HepG2 (cell line): ENCODE measurements at regions not wholly inside any gene's neighbourhood (a gene's known extent, or its start where the extent isn't known, plus 50 kb on each side); places are given as distances from the start of the nearest gene placed in this dataset.

Experiments used
- ATAC-seq: fragments of 200-7000 bp; cut with Tn5 transposase; 3 replicates; pipeline ENCODE4 v1.9.1; 2020; ENCODE audit warnings: mild to moderate bottlenecking, moderate library complexity
- BruUV-seq: library from RNA; stranded (reverse); fragments of 400-500 nt; replicated peaks from 2 replicates; lab custom pipeline; 2021; lab: Mats Ljungman, UMichigan
- CTCF ChIA-PET: fragments of 300-600 bp; formaldehyde crosslinking; extraction: SDS; loops from one replicate; lab custom pipeline; 2021; ENCODE audit warnings: low total read pairs, inconsistent platforms, low intra/inter-chr PET ratio; lab: Yijun Ruan, JAX
- POLR2A ChIA-PET: fragments of 350-600 bp; sonication (Branson Sonifier 250); formaldehyde crosslinking; loops from one replicate; lab custom pipeline; 2020; ENCODE audit warnings: antibody characterized with exemption, inconsistent platforms; lab: Yijun Ruan, JAX
- DNase-seq: peaks from one replicate; pipeline ENCODE4 v3.0.0-alpha.2; 2015; ENCODE audit warnings: low spot score
- FAIRE-seq: peaks from 3 replicates; lab custom pipeline; 2011; peaks lifted over from hg19 to GRCh38; lab: Jason Lieb, UNC
- H2AFZ ChIP-seq: one replicate; pipeline ENCODE4 v1.6.1; 2011; ENCODE audit warnings: low read length, inconsistent platforms
- H3K27ac ChIP-seq: fragments of 300-600 bp; 3 replicates; pipeline ENCODE4 v1.8.0; 2011; ENCODE audit warnings: mixed run types, mild to moderate bottlenecking, mixed read lengths, low read length, inconsistent platforms; ENCODE audit not compliant: insufficient read depth; ENCODE audit errors: extremely low read length
- H3K27me3 ChIP-seq, 2 experiments: fragments of 200-600 bp in 1 of 2; 2 replicates in 1 of 2; 3 replicates in 1 of 2; pipeline versions ENCODE4 v1.6.0 to v1.8.0; 2011; ENCODE audit warnings: low read length in 2 of 2, mild to moderate bottlenecking in 2 of 2, moderate library complexity in 2 of 2, inconsistent platforms in 1 of 2; ENCODE audit not compliant: insufficient read depth in 2 of 2, control insufficient read depth in 1 of 2
- H3K36me3 ChIP-seq, 2 experiments: fragments of 200-600 bp in 1 of 2; replicated peaks in 1 of 2; 2 replicates in 1 of 2; 3 replicates in 1 of 2; pipeline versions ENCODE4 v1.5.1 to v1.8.0; 2011; ENCODE audit warnings: low read length in 2 of 2, inconsistent platforms in 1 of 2; ENCODE audit not compliant: insufficient read depth in 2 of 2, control insufficient read depth in 1 of 2
- H3K4me1 ChIP-seq: 2 replicates; pipeline ENCODE4 v1.5.1; 2012; ENCODE audit warnings: low read length, inconsistent platforms; ENCODE audit not compliant: insufficient read depth
- H3K4me2 ChIP-seq: 2 replicates; pipeline ENCODE4 v1.6.0; 2011; ENCODE audit warnings: low read depth, low read length, inconsistent platforms
- H3K4me3 ChIP-seq, 3 experiments: fragments of 200-600 bp in 1 of 3; sonication (generic), shearing (Covaris generic) in 1 of 3; replicated peaks in 1 of 3; 2 replicates each; pipeline ENCODE4 v1.5.1; 2011 to 2016; ENCODE audit warnings: low read length in 3 of 3, inconsistent platforms in 2 of 3, low read depth in 2 of 3, mild to moderate bottlenecking in 2 of 3, control low read depth in 1 of 3, mixed read lengths in 1 of 3; ENCODE audit not compliant: insufficient read depth in 1 of 3
- H3K79me2 ChIP-seq: one replicate; pipeline ENCODE4 v1.6.1; 2011; ENCODE audit warnings: low read length, inconsistent platforms; ENCODE audit not compliant: insufficient read depth
- H3K9ac ChIP-seq: 2 replicates; pipeline ENCODE4 v1.6.0; 2011; ENCODE audit warnings: mild to moderate bottlenecking, low read depth, low read length, inconsistent platforms; ENCODE audit not compliant: insufficient read depth
- H3K9me3 ChIP-seq: 2 replicates; pipeline ENCODE4 v1.5.1; 2012; ENCODE audit warnings: mild to moderate bottlenecking, low read length
- H4K20me1 ChIP-seq: 2 replicates; pipeline ENCODE4 v1.6.0; 2011; ENCODE audit warnings: inconsistent platforms, mild to moderate bottlenecking, low read length, moderate library complexity; ENCODE audit not compliant: insufficient read depth
- ARNTL ChIP-seq: sonication (generic); formaldehyde crosslinking; IDR thresholded peaks from 2 replicates; pipeline ENCODE4 v1.4.0; 2020; ENCODE audit warnings: mild to moderate bottlenecking, missing genetic modification reagents
- ATF7 ChIP-seq, 2 experiments: fragments of 450-650 bp in 1 of 2; sonication (generic) in 1 of 2; formaldehyde crosslinking in 1 of 2; IDR thresholded peaks; 2 replicates each; pipeline versions ENCODE4 v1.4.0 to v1.6.1; 2016 to 2020; ENCODE audit warnings: antibody characterized with exemption in 1 of 2, mild to moderate bottlenecking in 1 of 2, missing genetic modification reagents in 1 of 2
- HOXD1 ChIP-seq: sonication (generic); formaldehyde crosslinking; IDR thresholded peaks from 2 replicates; pipeline ENCODE4 v1.5.0; 2020; ENCODE audit warnings: missing genetic modification reagents
- SALL1 ChIP-seq: sonication (generic); formaldehyde crosslinking; IDR thresholded peaks from 2 replicates; pipeline ENCODE4 v1.8.0; 2022; ENCODE audit warnings: mild to moderate bottlenecking, missing genetic modification reagents
- TOE1 ChIP-seq: sonication (generic); formaldehyde crosslinking; IDR thresholded peaks from 2 replicates; pipeline ENCODE4 v1.4.0; 2020; ENCODE audit warnings: mild to moderate bottlenecking, missing genetic modification reagents
- ZNF451 ChIP-seq: sonication (generic); formaldehyde crosslinking; IDR thresholded peaks from 2 replicates; pipeline ENCODE4 v1.5.0; 2020; ENCODE audit warnings: mild to moderate bottlenecking, missing genetic modification reagents
- WGBS: methylation state at CpG from one replicate; pipeline ENCODE4 v1.1.6; 2017; ENCODE audit warnings: low lambda C conversion rate; 5-methylcytosine and 5-hydroxymethylcytosine counted together
- in situ Hi-C: cut with HindIII; loops from 2 replicates; pipeline ENCODE4 v1.10.0; 2017; ENCODE audit warnings: low pct_unique_long_range_greater_than_20kb; ENCODE audit not compliant: extremely low pct_ligation_motif_present
- intact Hi-C: fragments of 100-400 bp; cut with micrococcal nuclease; formaldehyde crosslinking; loops from one replicate; pipeline ENCODE4 v1.10.0; 2022; ENCODE audit not compliant: unreplicated experiment
- TF ChIP-seq, protein P1 (sequence below): sonication (generic); formaldehyde crosslinking; IDR thresholded peaks from 2 replicates; pipeline ENCODE4 v1.8.1; 2023; ENCODE audit warnings: missing genetic modification reagents, mild to moderate bottlenecking, borderline replicate concordance

DNA sequence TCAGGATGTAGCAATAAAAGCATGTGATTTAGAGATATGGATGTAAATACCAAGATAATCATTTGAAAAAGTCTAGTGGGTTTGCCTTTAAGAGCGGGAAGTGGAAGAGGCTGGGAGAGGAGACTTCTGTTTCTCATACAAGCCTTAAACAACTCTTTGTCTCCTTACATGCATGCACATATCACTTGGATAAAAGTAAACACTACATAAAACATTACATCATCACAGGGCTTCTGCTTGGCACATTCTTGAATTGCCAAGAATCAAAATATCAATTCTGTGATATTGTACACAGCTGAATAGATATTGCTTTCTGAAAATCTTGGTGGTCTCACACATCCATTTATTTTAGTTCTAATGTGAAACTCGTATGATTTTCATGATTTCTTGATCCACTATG lies 57.6 kb downstream of the FOXD1 start:
- 43% methylated on average over 2 of the region's 2 CpGs for WGBS
- H3K4me1 ChIP-seq, result peaks cover 22% of the 10 kb centered on the region
- H3K79me2 ChIP-seq, result no peaks in the 10 kb centered on the region
- ChIA-PET CTCF (no interaction called here), POLR2A (no interaction called here)
- TF ChIP-seq ZNF451 (CRISPR knock-in tag) (no peak), ATF7 (IDR thresholded peaks at IDR 0.05) (peak; percentile 60), ATF7 (CRISPR knock-in tag; IDR thresholded peaks at IDR 0.05) (no peak)
- intact Hi-C loops, result no loop called here
- ATAC-seq (no peak), DNase-seq (no peak), FAIRE-seq (no peak)
- H4K20me1 ChIP-seq, result no peaks in the 10 kb centered on the region
- no peak overlapping the region for H3K27ac ChIP-seq
- H3K9me3 ChIP-seq, result peaks cover 3% of the 10 kb centered on the region; the same call in 1 of the 2 replicates
- H3K27me3 ChIP-seq, result no peaks in the 10 kb centered on the region
- no peaks in the 10 kb centered on the region for H3K36me3 ChIP-seq
- H2AFZ ChIP-seq, result no peak overlapping the region
- in situ Hi-C loops, result no loop called here
- H3K4me2 ChIP-seq, result no peak overlapping the region
- H3K9ac ChIP-seq, result no peak overlapping the region
- H3K4me3 ChIP-seq, result no peak overlapping the region
- BruUV-seq, result no TSS peak

DNA sequence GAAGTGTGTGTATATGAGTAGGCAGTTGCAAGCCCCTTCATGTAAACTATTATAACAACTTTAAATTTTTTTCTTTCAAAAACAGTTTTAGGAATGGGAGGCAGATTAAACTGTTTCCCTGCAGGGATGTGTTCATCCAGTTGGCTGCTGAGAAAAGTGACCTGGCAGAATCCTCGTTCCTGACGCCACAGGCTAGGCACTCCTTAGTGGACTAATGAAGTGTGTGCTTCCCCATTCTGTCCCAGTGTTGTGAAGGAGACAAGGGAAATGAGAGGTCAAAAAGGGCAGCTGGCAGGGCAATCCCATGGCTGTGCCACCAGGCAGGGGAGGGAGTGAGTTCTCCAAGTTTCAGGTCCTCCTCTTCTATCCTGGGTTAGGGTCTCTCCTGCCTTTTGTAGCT lies 59.8 kb downstream of the FOXD1 start:
- TF ChIP-seq HOXD1 (CRISPR knock-in tag) (no peak), TOE1 (no peak), SALL1 (CRISPR knock-in tag) (no peak), ARNTL (CRISPR knock-in tag) (no peak)
- TF ChIP-seq, protein P1, sequence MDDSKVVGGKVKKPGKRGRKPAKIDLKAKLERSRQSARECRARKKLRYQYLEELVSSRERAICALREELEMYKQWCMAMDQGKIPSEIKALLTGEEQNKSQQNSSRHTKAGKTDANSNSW (CRISPR knock-in tag), result no peak
- no peak for ATAC-seq
- Histone ChIP-seq H3K4me3 (no peak overlapping the region), H3K79me2 (no peaks in the 10 kb centered on the region), H3K4me1 (peaks cover 16% of the 10 kb centered on the region), H3K9ac (no peak overlapping the region), H3K4me2 (no peak overlapping the region), H3K27me3 (no peaks in the 10 kb centered on the region), H3K36me3 (no peaks in the 10 kb centered on the region), H4K20me1 (no peaks in the 10 kb centered on the region), H2AFZ (no peak overlapping the region), H3K9me3 (peaks cover 25% of the 10 kb centered on the region), H3K27ac (no peak overlapping the region)
- no peak for FAIRE-seq
- ChIA-PET POLR2A (no interaction called here), CTCF (no interaction called here)
- no TSS peak for BruUV-seq
- WGBS, result 26% methylated on average over 2 of the region's 2 CpGs
- intact Hi-C loops, result no loop called here
- in situ Hi-C loops, result no loop called here
- DNase-seq, result no peak
